HG03139 (cell line): ENCODE measurements at regions not wholly inside any gene's neighbourhood (a gene's known extent, or its start where the extent isn't known, plus 50 kb on each side); places are given as distances from the start of the nearest gene placed in this dataset.

Experiments used
- ATAC-seq: cut with Tn5 transposase; IDR thresholded peaks from one replicate; pipeline ENCODE4 v1.9.1; 2021; ENCODE audit not compliant: unreplicated experiment

DNA sequence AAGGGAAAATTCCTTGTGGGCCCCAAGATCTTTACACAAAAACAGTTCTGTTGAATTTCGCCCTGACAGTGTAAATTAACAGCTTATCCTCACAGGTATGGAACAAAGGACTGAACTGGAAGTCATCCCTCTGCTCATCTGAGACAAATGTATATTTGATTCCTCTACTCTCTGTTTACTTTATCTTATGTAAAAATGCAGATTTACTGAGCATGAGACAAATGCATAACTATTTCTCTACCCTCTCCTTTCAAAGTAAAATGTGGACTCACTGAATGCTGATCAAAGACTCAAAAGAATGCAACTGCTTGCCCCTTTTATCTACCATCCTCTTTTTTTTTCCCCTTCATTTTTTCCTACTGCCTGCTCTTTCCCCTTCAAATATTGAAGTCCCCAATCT lies 98.6 kb upstream of the CRBN start:
- ATAC-seq = no peak

DNA sequence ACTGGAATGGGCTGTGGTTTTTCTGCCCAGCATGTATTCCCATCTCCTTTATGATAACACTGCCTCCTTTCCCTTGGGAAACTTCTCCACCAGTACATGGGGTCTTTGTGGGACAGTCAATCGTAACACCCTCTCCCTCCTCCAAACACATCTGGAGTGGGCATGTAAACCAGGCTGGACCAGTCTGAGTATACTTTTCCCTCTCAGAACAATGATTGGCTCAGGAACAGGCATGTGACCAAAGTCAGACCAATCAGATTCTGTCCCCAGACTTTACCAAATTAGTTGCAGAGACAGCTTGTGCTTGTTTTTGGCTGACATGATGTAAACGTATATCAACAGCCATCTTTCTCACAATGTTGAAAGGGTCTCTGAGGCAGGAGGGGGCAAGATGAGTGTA lies 97.1 kb upstream of the CRBN start:
- no peak for ATAC-seq

DNA sequence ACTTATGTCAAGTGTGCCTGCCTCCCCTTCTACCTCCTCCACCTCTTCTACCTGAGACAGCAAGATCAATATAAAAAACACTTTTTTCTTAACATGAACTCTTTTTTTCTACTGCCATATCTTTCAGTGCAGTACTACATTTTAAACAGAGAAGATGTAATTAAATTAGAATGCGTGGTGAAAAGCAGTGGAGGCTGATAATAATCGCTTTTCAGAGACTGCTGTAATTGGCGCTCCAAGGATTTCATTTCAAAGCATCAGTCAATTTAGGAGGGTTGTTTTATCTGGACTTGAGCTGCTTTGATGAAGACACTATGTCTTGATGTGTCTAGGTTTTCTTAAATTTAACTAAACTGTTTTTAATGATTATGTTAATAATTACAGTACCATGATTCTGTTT lies 85.3 kb upstream of the CRBN start:
- no peak for ATAC-seq

DNA sequence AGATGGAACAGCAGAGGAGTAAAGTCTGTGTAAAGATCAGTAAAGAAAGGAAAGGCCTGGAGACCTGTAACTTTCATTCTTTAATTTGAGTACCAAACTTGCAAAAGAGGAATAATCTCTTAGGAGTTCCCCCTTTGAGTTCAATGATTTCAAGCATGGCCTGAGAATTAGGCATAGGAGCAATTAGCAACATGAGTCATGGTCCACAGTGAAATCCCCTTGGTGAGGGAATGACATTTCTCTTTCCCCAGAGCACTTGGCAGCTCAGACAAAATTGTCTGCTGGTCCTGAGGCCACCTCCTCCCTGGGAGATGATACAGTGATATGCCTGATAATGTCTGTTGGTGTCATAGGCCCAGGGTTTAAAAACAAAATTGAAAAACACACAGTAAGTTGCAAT lies 81.4 kb upstream of the CRBN start:
- ATAC-seq = no peak

DNA sequence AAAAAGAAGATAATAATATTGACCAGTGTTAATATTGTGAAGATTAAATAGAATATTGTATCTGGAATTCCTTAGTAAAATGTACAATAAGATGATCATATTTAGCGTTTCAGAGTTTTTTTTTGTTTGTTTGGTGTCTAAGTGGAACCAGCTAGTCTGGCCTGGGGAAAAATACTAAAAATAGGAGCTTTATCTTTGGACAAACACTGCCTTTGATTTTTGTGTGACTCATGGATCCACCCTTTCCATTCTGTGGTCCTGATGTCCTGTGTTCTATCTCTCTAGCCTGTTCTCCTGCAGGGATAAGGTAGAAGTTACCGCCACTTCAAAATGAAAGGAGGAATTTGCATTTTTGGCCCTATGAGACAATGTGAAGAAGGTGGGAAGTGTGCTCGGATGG lies 79.7 kb upstream of the CRBN start:
- ATAC-seq = no peak

DNA sequence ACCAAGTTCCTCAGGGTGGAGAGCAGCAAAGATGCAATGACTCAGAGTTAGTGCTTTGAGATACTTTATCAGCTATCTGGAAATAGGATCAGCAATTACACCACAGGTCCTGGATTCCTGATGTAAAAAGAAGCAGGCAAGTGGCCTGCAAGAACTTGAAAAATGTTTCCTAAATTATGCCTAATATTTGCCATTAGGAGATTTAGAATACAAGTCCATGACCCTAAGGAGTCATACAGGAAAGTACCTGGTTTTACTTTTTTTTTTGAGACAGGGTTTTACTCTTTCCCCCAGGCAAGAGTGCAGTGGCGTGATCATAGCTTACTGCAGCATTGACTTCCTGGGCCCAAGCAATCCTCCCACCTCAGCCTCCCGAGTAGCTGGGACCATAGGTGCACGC lies 78.8 kb upstream of the CRBN start:
- no peak for ATAC-seq

DNA sequence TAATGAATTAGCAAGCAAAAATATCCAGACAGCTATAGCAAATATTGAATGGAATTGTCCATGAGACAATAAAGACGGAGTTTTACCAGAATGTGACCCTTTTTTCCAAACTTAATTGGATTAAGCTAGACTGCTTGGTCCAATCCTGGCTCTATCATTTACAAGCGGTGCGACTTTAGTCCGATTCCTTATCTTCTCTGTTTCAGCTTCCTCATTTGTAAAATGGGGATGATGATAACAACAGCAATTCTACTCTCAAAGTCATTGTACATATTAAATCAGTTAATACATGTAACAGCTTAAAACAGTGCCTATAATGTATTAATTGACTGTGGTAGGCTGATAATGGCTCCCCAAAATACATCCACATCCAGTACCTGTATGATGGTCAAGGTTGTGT lies 62.1 kb upstream of the CRBN start:
- ATAC-seq = no peak

DNA sequence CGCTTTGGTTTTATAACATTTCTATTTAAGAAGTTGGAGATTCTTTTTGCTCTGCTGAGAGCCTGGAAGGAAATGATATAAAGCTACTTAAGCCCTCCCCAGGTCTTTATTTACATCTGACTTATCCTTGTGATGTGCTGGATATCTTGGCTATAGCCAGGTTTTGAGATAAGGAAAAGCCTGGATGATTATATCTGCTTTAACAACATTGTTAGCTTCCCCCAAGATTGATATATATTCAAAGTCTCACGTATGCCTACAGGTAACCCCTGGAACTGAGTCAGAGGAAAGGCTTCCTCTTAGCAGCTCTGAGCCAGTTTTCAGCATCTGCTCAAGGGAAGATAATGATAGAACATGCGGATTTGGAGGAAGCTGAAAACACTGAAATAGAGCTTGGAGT lies 61.5 kb upstream of the CRBN start:
- ATAC-seq = no peak

DNA sequence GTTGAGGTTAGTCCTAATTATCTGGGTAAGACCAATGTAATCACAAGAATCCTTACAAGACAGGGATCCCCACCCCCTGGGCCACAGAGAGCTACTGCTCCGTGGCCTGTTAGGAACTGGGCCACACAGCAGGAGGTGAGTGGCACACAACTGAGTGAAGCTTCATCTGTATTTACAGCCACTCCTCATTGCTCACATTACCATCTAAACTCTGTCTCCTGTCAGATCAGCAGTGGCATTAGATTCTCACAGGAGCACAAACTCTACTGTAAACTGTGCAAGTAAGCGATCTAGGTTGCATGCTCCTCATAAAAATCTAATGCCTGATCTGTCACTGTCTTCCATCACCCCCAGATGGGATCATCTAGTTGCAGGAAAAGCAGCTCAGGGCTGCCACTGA lies 58.5 kb upstream of the CRBN start:
- ATAC-seq = no peak

DNA sequence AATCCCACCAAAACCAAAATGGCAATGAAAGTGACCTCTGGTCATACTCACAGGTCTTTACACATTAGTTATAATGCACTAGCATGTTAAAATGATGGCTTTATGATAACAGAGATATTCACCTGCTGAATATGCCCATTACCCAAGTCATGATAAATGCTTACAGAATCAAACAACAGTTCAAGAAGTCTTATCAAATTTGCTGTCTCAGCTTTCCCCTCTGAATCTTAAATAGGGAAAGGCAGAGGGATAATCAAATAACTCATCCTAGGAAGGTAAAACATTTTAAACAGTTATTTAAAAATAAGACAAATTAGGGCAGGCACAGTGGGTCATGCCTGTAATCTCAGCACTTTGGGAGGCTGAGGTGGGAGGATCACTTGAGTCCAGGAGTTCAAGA lies 52.8 kb upstream of the CRBN start:
- no peak for ATAC-seq
